SH-SY5Y (cell line): ENCODE measurements at regions not wholly inside any gene's neighbourhood (a gene's known extent, or its start where the extent isn't known, plus 50 kb on each side); places are given as distances from the start of the nearest gene placed in this dataset.

ENCODE experiments used
- GATA2 ChIP-seq: IDR thresholded peaks from 2 replicates; pipeline ENCODE4 v1.6.1; 2011; ENCODE audit warnings: mild to moderate bottlenecking, low read depth, low read length
- GATA3 ChIP-seq: IDR thresholded peaks from 2 replicates; pipeline ENCODE4 v1.6.1; 2011; ENCODE audit warnings: low read depth, mild to moderate bottlenecking, low read length, moderate library complexity

DNA sequence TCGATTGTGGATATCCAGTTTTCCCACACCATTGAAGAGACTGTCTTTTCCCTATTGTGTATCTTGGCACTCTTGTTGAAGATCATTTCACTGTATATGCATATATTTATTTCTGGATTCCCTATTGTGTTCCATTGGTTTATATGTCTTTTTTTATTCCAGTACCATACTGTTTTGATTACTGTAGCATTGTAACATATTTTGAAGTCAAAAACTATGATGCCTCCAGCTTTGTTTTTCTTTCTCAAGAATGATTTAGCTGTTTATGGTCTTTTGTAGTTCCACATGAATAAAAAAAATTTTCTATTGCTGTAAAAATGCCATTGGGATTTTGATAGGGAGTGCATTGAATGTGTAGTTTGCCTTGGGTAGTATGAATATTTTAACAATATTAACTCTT is 128.1 kb upstream of the SLC38A2 start:
- no peak for TF ChIP-seq GATA2
- TF ChIP-seq GATA3 = no peak
